Fibroblast of the aortic adventitia (primary cell): ENCODE measurements at regions not wholly inside any gene's neighbourhood (a gene's known extent, or its start where the extent isn't known, plus 50 kb on each side); places are given as distances from the start of the nearest gene placed in this dataset.
A peak's percentile ranks its signal among the peaks of the same experiment; 100 is the strongest.
"Not testable (repeated sequence)": the region's sequence is repeated elsewhere in the genome, so short reads cannot be mapped to it uniquely, and the experiment has no call there.

Source experiments
- DNase-seq: peaks from one replicate; pipeline ENCODE4 v3.0.0-alpha.2; 2010; ENCODE audit warnings: low read depth
- H3K4me3 ChIP-seq: 2 replicates; pipeline ENCODE4 v1.5.1; 2011; ENCODE audit warnings: low read depth, mild to moderate bottlenecking, control low read depth, low read length, moderate library complexity
- CTCF ChIP-seq: IDR thresholded peaks from 2 replicates; pipeline ENCODE4 v1.5.1; 2011; ENCODE audit warnings: mild to moderate bottlenecking, low read length, control low read depth, inconsistent platforms; ENCODE audit not compliant: insufficient read depth

DNA sequence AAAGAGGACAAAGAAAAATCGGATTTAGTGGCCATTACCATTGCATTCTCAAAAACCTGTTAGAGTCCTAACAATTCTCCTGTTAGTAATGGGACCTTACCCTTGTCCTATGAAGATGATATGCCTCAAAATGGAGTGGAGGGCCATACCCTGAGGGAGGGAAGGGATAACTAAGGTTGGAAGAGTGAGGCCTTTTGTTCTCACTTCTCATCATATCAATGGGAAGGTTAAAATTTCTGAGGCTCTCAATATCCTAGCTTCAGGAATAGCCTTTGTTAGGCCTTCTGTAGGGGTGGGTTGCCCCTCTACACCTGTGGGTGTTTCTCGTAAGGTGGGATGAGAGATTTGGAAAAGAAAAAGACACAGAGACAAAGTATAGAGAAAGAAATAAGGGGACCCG lies 109.4 kb upstream of the SGIP1 start:
- not testable (repeated sequence) for DNase-seq, H3K4me3 ChIP-seq

GRCh38 chr1:66426239-66426853 lies 107.6 kb upstream of the SGIP1 start:
- no peak for TF ChIP-seq CTCF
- DNase-seq = no peak
- H3K4me3 ChIP-seq = no peak overlapping the region

- DNase-seq, H3K4me3 ChIP-seq: not testable (repeated sequence)
Observed at GRCh38 chr1:66430815-66431214, 103.1 kb upstream of the SGIP1 start.

DNA sequence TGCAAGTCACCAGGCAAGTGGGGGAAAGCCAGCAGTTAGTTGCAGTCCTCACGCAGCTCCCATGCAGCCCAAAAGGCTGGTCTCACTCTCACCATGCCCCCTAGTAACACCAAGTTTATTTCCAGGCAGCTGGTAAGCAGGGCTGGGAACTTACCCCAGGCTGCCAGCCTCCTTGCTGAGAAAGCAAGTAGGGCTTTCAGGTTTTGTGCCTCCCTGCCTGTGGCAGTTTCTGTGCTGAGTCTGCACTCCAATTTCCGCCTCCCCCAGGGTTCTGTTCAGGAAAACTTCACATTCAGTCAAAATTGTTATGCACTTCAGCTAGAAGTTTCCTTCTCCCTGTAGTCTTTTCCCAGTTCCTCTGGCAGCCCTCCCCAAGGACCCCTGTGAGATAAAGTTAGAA lies 102.0 kb upstream of the SGIP1 start:
- no peak overlapping the region for H3K4me3 ChIP-seq
- DNase-seq = no peak
- TF ChIP-seq CTCF = no peak

DNA sequence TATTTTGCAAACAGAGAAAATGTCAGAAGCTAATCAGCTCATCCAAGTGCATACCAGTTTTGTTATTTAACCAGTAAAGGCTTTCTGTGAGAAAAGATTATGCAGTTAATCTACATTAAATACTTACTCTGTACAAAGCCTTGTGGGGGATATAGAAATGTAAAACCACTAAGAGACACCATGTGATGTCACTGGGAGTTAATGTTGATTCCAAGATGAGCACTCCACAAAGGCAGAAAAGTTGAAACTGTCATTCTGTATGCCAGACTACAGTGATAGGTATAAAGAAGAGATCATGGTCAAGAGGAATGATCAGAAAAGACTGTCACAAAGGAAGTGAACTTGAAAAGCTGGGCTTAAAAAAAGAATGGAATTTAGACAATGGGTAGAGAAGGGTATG lies 100.3 kb upstream of the SGIP1 start:
- H3K4me3 ChIP-seq = no peak overlapping the region
- DNase-seq = no peak
- TF ChIP-seq CTCF = no peak

- H3K4me3 ChIP-seq = no peak overlapping the region
- DNase-seq = peak; percentile 31
- TF ChIP-seq CTCF = no peak
Observed at GRCh38 chr1:66434096-66434495, 99.9 kb upstream of the SGIP1 start.

DNA sequence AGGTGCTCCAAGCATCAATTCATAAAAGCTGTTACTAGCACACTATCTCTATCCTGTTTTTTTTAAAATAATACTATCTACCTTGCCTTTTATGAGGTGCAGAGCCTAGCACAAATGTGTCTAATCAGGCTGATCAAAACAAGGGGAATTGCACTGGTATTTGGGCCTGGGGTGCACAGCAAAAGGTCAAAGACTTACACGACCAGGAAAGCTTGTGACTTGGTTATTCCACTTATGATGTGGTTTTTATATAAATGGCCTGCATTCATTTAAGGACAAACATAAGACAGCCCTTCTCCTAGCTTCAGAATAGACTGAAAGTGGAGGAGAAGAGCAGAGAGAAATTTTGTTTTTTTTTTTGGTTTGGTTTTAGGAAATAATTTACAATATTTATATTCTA lies 98.4 kb upstream of the SGIP1 start:
- H3K4me3 ChIP-seq = no peak overlapping the region
- TF ChIP-seq CTCF = no peak

DNA sequence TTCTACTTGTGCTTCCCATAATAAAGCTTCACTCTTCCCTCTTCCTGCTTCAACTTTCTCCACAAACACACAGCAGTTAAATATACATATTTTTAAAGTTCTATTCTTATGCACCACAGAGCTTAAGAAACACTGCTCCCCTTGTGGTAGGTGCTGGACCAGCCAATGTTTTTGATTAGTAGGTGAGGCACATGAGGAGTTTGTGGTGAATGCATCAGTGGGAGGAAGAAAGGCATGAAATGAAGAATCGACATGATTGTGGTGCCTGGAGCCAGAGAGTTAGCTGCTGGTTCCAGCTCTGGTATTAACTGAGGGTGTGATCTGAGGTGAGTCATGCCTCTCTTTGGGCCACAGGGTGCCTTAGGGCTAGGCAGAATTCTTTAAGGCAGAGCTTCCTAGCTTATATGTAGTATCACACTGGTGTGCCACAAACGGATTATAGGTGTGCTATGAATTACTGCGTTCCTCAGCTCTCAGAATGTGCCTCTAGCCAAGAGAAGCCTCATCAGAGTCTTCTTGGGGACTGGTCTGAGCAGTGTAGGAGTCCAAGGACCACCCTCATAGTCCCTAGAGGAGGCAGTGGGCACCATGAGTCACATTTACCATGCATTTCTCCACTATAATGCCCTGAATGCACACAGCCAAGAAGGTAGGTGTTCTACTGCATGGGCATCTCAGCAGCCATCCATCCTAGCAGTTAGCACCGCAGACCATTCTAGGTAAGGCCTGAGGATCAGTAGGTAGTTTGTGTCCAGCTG lies 97.4 kb upstream of the SGIP1 start:
- peak; percentile 77 for DNase-seq

More for the DNA sequence above, 98.4 kb upstream of the SGIP1 start:
- DNase-seq = no peak

More for the DNA sequence above, 97.4 kb upstream of the SGIP1 start:
- peak; percentile 64 for TF ChIP-seq CTCF
- H3K4me3 ChIP-seq = no peak overlapping the region
